Inflammatory macrophage treated with lipopolysaccharide for 4 hours (primary cell): ENCODE measurements at regions not wholly inside any gene's neighbourhood (a gene's known extent, or its start where the extent isn't known, plus 50 kb on each side); places are given as distances from the start of the nearest gene placed in this dataset.
"Not testable (repeated sequence)": the region's sequence is repeated elsewhere in the genome, so short reads cannot be mapped to it uniquely, and the experiment has no call there.

ENCODE experiments used
- DNase-seq: peaks from one replicate; pipeline ENCODE4 v3.0.0-alpha.2; 2020

DNA sequence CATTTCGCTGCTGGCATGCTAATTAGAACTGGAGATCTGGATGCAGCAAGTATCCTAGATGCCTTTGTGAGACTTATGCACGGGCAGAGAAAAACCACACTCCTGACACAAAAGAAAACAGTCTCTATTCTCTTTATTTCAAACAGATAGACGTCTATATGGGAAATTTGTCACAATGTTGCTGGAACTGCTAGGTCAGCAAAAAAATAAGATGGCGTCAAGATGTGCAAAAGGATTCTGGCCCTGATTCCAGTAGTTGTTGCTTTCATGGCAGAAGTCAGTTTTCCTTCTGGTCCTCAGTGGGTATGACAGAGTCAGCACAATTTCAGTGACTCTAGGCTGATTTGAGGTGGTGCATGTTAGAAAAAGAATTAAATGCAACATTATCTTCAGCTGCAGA is 1068.0 kb downstream of the SLITRK5 start:
- no peak for DNase-seq

DNA sequence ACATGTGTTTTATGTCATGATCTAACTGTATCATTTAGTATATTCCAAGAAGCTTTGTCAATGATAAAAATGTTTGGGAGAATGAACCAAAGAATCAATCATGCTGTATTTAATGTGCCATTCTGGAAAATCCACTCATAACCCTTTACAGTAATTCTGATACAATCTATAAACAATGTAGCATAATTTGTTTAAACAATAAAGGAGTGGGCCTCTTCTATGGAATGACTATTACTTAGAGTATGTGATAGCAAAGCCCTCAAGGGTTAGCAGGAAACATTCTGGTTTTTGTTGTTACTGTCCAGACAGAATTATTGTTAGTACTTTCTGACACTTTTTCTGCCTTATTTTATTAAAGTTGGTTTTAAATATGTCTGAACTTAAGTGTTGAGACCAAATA is 1073.1 kb downstream of the SLITRK5 start:
- no peak for DNase-seq

DNA sequence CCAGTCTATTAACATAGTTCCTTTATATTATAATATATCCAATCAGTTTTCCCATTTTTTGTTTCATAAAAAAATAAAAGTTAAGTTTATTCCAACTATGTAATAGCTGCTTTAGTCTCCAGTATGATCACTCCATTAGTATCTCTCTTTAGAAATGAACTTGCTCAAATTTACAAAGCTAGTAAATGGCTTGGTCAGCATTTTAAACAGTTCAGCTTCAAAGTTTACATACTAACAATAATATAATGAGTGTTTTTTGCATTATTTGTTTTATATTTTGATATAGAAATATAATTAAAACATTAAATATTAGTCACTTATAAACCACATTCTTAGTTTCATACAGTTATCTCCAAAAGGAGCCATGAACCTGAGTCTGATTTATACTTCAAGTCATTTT is 1073.8 kb downstream of the SLITRK5 start:
- no peak for DNase-seq

DNA sequence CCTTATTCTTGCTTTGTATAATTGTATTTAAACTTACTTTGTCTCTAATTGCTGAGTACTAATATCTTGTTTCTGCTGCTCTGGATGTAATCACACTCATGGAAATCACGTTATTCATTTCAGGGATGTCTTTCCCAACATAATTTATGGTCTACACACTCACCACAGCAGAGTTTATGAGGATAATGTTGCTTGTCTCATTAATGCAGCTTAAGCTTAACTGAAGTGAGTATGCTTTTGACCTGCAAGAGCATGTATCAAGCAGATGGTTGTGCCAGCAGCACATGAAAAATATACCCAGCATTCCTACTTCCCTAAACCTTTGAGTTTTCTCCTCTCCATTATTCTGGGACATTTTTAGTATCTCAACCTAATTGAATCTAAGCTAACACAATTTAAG is 1080.9 kb downstream of the SLITRK5 start:
- DNase-seq, result no peak

DNA sequence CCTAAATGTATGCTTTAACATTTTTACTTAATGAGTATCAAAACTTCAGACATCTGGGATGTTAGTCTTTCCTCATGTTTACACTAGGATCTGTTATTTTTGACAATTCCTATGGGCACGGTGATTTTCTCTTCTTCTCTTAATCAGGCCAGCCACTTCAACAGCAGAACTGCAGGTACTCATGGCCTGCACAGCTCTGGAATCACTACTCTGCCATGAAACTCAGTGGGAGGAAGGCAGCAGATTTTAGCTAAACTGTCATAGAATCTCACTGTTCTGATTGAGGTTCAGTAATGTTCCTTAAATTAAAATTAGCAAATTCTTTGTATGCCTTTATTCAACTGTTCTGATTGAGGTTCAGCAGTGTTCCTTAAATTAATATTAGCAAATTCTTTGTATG is 1083.0 kb downstream of the SLITRK5 start:
- no peak for DNase-seq

DNA sequence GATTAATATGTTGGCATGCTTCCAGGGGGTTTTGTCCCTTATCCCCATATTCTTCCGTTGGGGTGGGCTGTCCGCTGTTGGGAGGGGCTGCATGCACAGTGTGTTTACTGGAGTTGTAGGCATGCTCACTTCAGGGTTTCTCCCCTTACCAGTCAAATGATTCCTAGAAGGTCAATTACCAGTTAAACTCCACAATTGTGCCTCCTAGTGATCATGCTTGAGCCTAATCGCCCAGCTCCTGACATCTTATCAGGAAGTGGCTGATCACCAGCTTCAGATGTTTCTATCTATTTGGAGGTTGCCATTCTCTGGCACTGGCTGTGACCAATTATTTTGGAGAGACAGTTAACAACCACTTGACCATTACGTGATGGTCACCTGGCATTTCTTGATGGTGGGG is 1090.0 kb downstream of the SLITRK5 start:
- DNase-seq, result no peak

DNA sequence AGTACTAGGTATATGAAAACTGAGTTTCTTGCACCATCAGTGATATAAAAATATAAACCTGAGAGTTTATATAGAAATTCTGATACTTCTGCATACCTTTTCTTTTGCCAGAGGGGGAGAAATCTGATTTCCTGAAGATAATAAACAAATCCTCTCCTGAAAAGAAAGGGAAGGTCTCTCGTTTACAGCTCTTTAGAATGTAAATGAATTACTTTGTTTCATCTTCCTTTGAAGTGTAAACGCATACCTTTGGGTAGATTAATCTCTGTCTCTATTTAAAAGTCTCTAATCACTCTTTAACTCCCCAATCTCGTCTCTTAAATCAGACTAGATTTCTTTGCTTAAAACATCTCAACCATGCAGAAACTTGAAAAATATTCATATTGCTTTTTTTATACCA is 1092.9 kb downstream of the SLITRK5 start:
- no peak for DNase-seq

DNA sequence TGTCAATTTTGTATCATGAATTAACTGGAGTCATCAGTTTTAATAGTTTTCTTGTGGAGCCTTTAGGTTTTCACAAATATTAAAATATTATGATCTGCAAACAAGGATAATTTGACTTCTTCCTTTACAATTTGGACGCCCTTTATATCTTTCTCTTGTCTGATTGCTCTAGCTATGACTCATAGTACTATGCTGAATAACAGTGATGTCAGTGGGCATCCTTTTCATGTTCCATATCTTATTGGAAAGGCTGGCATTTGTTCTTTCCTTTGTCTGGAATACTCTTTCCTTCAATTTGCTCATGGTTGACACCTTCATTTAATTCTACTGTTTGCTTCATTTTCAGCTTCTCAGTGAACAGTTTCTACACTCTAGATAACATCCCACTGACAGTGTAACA is 1129.3 kb downstream of the SLITRK5 start:
- DNase-seq, result no peak

DNA sequence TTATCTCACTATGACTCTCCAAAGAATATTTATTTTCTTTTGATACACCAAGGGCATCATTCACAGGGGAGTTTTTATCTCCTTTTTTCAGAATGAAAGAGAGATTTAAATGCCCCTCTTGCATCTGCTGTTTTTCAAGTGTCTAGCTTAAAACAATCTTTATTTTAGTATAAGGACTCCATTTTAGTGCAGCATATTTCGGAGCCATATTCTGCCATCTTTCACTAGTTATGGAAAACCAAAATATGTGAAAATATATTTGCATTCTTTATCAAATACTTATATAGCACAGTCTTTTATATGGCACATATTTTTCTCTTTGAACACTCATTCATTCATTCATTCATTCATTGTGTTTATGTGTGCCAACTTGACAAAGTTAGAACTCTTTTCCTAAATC is 1130.2 kb downstream of the SLITRK5 start:
- DNase-seq, result no peak

DNA sequence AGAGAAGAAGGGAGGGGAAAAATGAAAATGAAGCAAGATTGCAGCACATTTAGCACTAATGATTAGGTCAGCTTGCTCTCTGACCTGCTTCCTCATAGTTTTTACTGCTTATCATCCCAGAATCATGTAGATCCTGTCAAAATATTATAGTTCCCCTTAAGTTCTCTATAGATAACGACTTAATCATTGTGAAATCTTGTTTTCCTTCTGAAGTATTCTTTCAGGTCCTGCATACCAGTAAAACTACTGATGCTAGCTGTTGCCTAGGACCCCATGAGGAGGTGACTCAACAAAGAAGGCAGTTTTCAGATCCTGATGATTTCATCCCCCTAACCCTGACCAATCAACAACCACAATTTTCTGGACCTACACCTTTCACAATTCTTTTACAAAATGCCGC is 1131.7 kb downstream of the SLITRK5 start:
- no peak for DNase-seq

DNA sequence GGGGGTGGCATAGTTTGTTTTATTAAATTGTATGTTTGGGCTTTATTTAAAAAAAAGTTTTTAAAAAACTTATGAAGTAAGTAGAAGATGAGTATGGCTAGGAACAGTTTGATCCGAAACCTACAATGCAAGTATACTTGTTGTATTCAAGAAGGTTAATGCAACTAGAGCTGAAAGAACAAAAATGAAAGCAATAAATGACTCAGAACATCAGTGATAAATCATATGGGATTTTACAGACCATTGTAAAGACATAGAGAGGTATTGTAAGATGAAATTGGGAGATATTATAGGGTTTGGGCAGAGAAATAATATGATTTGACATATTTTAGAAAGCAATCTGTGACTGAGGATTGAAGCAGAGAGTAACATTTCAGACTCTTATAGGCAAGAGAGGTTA is 1135.3 kb downstream of the SLITRK5 start:
- DNase-seq, result no peak

DNA sequence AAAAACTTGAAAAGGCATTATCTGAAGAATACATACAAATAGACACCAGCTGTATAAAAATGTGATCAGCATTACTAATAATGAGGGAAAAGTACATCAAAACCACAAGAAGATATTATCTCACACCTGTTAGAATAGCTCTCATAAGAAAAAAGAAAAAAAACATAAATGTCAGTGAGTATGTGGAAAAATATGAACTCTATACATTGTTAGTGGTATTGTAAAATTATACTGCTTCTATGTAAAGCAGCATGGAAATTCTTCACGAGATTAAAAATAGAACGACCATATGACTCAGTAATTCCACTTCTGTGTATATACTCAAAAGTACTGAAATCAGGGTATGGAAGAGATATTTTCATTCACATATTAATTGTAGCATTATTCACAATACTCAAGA is 1146.4 kb downstream of the SLITRK5 start:
- DNase-seq, result no peak

DNA sequence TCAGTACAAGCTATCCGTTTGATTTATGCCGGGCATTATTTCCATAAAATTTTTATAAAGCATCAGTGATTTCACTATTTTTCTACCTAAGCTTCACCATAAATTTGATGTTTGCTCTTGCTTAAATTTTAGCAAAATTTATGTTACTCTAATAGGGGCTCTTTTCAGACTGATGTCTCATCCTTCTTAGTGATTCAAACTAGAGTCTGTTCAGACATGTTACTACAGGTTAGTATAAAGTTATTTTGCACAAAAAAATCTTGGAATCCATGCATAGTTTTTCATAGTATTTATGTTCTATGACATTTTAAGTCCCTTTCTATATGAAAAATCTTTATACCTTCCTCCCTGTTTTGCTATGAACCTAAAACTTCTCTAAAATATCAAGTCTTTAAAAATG is 1151.9 kb downstream of the SLITRK5 start:
- no peak for DNase-seq

DNA sequence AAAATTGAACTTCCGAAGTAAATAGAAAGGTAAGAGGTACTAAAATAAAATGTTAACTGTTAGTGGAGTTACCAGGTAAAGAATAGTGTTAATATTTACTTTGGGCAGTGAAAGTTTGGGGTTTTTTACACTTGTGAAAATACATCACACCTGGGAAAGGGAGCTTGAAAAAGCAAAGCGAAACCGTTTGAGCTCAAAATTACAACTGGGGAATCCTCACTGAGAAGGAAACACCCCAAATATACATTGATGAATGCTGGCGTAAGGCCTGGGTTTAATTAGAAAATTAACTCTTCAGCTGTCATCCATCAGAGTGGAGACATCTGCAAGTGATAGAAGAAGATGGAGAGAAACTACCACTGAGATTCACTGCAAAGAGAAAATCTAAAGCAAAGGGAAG is 1153.0 kb downstream of the SLITRK5 start:
- DNase-seq, result no peak

DNA sequence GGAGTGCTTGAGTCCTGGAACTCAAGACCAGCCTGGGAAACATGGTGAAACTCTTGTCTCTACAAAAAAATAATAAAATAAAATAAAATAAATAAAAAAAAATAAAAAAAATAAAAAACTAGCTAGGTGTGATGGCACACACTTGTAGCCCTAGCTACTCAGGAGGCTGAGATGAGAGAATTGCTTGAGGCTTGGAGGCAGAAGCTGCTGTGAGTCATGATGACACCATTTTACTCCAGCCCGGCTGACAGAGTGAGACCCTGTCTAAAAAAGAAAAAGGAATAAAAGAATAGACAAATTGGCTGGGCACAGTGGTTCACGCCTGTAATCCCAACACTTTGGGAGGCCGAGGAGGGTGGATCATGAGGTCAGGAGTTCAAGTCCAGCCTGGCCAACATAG is 1168.9 kb downstream of the SLITRK5 start:
- DNase-seq, result no peak

DNA sequence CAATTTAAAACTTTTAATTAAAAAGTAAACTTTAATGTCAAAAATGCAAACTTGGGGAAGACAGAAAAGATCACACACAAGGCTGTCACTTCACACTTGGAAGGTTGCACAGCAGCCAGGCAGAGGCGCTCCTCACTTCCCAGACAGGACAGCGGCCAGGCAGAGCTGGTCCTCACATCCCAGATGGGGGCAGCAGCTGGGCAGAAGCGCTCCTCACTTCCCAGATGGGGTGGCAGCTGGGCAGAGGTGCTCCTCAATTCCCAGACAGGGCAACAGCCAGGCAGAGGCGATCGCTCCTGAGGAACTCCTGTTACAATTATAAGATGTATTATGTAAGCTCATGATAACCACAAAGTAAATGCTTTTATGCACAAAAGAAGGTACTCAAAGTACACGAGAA is 1181.1 kb downstream of the SLITRK5 start:
- DNase-seq, result not testable (repeated sequence)

DNA sequence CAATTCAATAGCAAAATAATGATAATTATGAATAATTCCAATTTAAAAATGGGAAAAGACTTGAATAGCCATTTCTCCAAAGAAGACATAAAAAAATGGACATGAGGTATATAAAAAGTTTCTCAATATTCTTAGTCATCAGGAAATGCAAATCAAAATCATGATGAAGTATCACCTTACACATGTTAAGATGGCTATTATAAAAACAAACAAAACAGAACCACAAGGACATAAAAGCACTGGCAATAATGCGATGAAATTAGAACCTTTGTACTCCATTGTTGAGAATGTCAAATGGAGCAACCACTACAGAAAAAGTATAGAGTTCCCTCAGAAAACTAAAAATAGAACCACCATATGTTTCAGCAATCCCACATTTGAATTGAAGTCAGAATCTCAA is 1186.1 kb downstream of the SLITRK5 start:
- no peak for DNase-seq

DNA sequence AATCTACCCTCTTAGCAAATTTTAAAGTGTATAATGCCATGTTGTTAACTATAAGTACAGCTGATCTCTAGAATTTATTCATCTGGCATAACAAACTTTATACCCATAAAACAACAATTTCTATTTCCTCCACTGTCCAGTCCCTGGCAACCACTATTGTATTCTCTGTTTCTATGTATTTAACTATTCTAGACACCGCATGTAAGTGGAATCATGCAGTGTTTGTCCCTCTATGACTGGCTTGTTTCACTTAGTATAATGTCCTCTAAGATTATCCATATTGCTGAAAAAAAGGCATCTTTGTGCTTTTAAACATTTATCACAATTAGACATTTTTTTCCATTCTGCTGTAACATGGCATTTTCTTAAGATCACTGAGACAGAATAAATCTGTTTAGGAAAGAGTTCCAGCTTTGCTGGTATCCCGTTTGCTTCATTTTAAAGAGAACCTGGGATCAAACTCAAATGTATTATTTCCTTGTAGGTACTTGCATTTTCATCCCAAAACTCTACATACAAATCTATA is 1191.0 kb downstream of the SLITRK5 start:
- DNase-seq, result no peak

DNA sequence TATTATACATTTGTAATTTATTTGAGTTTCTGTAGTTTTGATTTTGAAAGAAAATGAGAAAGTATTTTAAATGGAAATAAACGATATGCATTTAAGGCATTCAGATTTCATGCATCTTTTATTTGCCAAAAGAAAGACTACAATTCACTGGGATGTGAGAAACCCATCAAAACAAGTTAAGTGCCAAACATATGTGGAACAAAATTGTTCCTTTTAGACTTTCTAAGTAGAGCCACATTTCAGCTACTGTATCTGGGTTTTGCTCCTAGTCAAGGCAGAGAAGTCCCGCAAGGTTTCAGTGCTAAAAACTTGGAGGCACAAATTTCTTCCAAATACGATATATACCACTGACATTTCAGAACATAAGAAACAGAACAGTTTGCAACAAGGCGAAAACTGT is 1191.9 kb downstream of the SLITRK5 start:
- no peak for DNase-seq

DNA sequence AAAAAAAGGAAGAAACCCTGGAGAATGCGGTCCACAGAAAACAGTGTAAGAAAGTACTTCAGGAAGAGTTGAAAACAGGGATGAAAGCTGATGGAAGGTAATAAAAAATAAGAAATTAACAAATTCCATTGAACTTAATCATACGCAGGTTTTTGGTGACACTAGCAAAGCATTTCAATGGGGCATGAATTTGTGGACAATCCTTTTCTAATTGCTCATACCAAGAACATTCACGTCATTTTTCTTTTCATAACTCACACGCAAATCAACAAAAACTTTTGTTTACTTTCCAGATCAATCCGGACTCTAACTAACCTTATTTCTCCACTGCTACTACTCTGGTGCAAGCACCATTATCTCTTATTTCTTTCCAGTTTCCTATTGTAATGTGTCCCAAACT is 1195.0 kb downstream of the SLITRK5 start:
- no peak for DNase-seq

DNA sequence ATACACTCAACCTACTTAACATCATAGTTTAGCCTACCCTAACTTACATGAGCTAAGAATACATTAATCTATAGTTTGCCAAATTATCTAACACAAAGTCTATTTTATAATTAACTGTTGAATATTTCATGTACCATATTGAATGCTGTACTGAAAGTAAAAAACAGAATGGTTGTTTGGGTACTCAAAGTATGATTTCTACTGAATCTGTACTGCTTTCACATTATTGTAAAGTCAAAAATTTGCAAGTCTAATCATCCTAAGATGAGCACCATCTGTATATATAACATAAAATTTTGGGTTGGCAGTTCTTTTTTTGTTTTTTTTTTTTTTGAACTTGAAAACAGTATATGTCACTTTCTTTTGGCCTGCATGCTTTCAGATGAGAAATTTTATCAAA is 1212.6 kb downstream of the SLITRK5 start:
- DNase-seq, result no peak

DNA sequence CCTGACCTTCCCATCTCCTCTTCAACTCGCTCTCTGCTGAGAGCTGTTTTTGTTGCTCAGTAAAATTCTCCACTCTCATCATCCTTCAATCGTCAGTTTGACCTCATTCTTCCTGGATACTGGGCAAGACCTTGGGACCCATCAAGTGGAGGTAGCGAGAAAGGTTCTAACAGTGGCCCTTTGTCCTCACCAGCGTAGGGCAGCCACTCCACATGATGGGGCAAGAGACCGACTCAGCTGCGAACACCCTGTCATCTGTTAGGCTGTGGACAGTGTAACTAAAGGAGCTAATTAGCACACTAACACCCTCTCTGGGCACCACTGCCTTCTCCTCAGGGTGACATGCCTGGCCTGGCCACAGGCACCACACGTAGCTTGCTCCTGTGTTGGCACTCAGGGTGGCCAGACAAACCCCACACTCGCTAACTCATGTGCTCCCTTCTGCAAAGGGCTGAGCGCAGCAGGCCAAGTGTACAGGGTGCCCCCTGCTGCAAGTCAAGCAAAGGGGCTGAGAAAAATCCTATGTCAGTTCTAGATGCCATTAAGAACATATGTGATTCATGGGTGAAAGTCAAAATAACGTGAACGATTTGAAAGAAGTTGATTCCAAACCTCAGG is 1216.0 kb downstream of the SLITRK5 start:
- DNase-seq, result no peak

DNA sequence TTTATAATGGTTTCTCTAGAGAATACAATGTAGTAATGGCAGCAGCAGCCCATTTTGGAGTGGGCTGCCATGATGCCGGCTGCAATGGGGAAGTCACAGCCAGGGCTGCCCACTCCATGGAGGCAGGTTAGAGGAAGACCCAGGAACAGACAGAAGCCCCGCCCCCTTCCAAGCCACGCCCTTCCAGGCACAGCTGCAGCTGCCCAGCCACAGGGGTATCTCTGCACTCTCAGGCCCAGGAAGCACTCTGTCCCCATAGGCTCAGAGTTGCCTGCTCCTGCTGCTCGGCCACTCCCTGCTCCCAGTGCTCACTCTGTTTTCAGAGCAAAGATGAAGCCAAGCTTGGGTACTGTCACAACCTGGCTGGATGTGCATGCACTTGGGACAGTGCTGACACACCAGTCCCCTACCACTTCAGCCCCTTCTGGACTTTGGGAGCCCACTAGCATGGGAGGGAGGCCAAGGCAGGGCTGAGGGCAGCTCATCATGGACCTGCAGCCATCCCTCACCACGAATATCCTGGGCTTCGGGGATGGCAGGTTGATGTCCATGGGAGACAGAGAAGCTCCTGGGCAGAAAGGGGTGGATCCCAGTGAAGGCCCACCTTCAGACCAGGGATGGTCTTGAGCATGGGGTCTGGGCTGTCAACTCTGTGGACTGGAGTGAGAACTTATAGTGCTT is 1224.2 kb downstream of the SLITRK5 start:
- DNase-seq, result no peak

DNA sequence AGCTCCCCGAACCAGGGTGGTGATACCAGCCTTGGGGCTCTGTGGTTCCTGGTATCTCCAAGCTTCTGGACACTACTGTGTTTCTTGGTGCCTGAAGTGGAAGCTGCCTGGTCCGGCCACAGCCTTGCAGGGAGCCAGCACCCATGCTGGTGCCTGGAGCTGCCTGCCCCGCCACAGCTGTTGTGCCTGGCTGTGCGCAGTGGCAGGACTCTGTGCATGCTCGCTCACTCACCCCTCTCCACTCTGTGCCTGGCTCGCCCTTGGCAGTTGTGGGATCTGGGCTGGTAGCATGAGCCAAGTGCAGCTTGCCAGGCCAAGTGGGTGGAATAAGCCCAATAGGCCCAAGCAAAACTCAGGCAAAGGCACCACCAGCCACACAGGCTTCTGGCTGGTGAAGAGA is 1225.3 kb downstream of the SLITRK5 start:
- no peak for DNase-seq

DNA sequence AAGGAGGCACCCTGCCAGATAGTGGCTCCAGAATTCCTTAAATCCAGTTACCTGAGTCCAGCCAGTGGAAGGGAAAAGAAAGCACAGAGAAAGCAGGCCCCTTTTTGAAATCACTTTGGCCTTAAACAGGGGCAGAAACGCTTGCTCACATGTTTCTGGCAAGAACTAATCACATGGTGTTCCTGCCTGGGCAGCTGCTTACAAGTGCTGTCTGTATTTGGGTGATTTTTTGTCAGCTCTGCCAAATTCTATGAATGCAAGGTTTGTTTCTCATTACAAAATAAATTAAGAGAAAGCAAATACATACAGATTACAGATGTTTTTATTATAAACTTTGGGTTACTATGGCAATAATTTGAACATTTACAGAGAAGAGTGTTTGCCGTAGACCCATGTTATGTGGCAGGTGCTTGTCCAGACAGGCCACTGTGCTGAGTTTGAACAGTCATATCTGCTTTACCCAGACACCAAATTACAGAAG is 1237.8 kb downstream of the SLITRK5 start:
- DNase-seq, result no peak
